HepG2 (cell line): ENCODE measurements at regions not wholly inside any gene's neighbourhood (a gene's known extent, or its start where the extent isn't known, plus 50 kb on each side); places are given as distances from the start of the nearest gene placed in this dataset.

ENCODE experiments used
- ATAC-seq: fragments of 200-7000 bp; cut with Tn5 transposase; 3 replicates; pipeline ENCODE4 v1.9.1; 2020; ENCODE audit warnings: mild to moderate bottlenecking, moderate library complexity
- BruUV-seq: library from RNA; stranded (reverse); fragments of 400-500 nt; replicated peaks from 2 replicates; lab custom pipeline; 2021; lab: Mats Ljungman, UMichigan
- CTCF ChIA-PET: fragments of 300-600 bp; formaldehyde crosslinking; extraction: SDS; loops from one replicate; lab custom pipeline; 2021; ENCODE audit warnings: low total read pairs, inconsistent platforms, low intra/inter-chr PET ratio; lab: Yijun Ruan, JAX
- POLR2A ChIA-PET: fragments of 350-600 bp; sonication (Branson Sonifier 250); formaldehyde crosslinking; loops from one replicate; lab custom pipeline; 2020; ENCODE audit warnings: antibody characterized with exemption, inconsistent platforms; lab: Yijun Ruan, JAX
- DNase-seq: peaks from one replicate; pipeline ENCODE4 v3.0.0-alpha.2; 2015; ENCODE audit warnings: low spot score
- FAIRE-seq: peaks from 3 replicates; lab custom pipeline; 2011; peaks lifted over from hg19 to GRCh38; lab: Jason Lieb, UNC
- H2AFZ ChIP-seq: one replicate; pipeline ENCODE4 v1.6.1; 2011; ENCODE audit warnings: low read length, inconsistent platforms
- H3K27ac ChIP-seq: fragments of 300-600 bp; 3 replicates; pipeline ENCODE4 v1.8.0; 2011; ENCODE audit warnings: mixed run types, mild to moderate bottlenecking, mixed read lengths, low read length, inconsistent platforms; ENCODE audit not compliant: insufficient read depth; ENCODE audit errors: extremely low read length
- H3K27me3 ChIP-seq, 2 experiments: fragments of 200-600 bp in 1 of 2; 2 replicates in 1 of 2; 3 replicates in 1 of 2; pipeline versions ENCODE4 v1.6.0 to v1.8.0; 2011; ENCODE audit warnings: low read length in 2 of 2, mild to moderate bottlenecking in 2 of 2, moderate library complexity in 2 of 2, inconsistent platforms in 1 of 2; ENCODE audit not compliant: insufficient read depth in 2 of 2, control insufficient read depth in 1 of 2
- H3K36me3 ChIP-seq, 2 experiments: fragments of 200-600 bp in 1 of 2; replicated peaks in 1 of 2; 2 replicates in 1 of 2; 3 replicates in 1 of 2; pipeline versions ENCODE4 v1.5.1 to v1.8.0; 2011; ENCODE audit warnings: low read length in 2 of 2, inconsistent platforms in 1 of 2; ENCODE audit not compliant: insufficient read depth in 2 of 2, control insufficient read depth in 1 of 2
- H3K4me1 ChIP-seq: 2 replicates; pipeline ENCODE4 v1.5.1; 2012; ENCODE audit warnings: low read length, inconsistent platforms; ENCODE audit not compliant: insufficient read depth
- H3K4me2 ChIP-seq: 2 replicates; pipeline ENCODE4 v1.6.0; 2011; ENCODE audit warnings: low read depth, low read length, inconsistent platforms
- H3K4me3 ChIP-seq, 3 experiments: fragments of 200-600 bp in 1 of 3; sonication (generic), shearing (Covaris generic) in 1 of 3; replicated peaks in 1 of 3; 2 replicates each; pipeline ENCODE4 v1.5.1; 2011 to 2016; ENCODE audit warnings: low read length in 3 of 3, inconsistent platforms in 2 of 3, low read depth in 2 of 3, mild to moderate bottlenecking in 2 of 3, control low read depth in 1 of 3, mixed read lengths in 1 of 3; ENCODE audit not compliant: insufficient read depth in 1 of 3
- H3K79me2 ChIP-seq: one replicate; pipeline ENCODE4 v1.6.1; 2011; ENCODE audit warnings: low read length, inconsistent platforms; ENCODE audit not compliant: insufficient read depth
- H3K9ac ChIP-seq: 2 replicates; pipeline ENCODE4 v1.6.0; 2011; ENCODE audit warnings: mild to moderate bottlenecking, low read depth, low read length, inconsistent platforms; ENCODE audit not compliant: insufficient read depth
- H3K9me3 ChIP-seq: 2 replicates; pipeline ENCODE4 v1.5.1; 2012; ENCODE audit warnings: mild to moderate bottlenecking, low read length
- H4K20me1 ChIP-seq: 2 replicates; pipeline ENCODE4 v1.6.0; 2011; ENCODE audit warnings: inconsistent platforms, mild to moderate bottlenecking, low read length, moderate library complexity; ENCODE audit not compliant: insufficient read depth
- ATF3 ChIP-seq: sonication (generic); formaldehyde crosslinking; IDR thresholded peaks from 2 replicates; pipeline ENCODE4 v1.4.0; 2020; ENCODE audit warnings: missing genetic modification reagents
- MEF2D ChIP-seq: sonication (generic); formaldehyde crosslinking; IDR thresholded peaks from 2 replicates; pipeline ENCODE4 v1.5.1; 2020; ENCODE audit warnings: mild to moderate bottlenecking, missing genetic modification reagents
- MTF1 ChIP-seq: sonication (generic); formaldehyde crosslinking; IDR thresholded peaks from 2 replicates; pipeline ENCODE4 v1.5.0; 2020; ENCODE audit warnings: missing genetic modification reagents
- MXD1 ChIP-seq: sonication (generic); formaldehyde crosslinking; IDR thresholded peaks from 2 replicates; pipeline ENCODE4 v1.4.0; 2020; ENCODE audit warnings: mild to moderate bottlenecking, missing genetic modification reagents
- MXI1 ChIP-seq: IDR thresholded peaks from 3 replicates; pipeline ENCODE4 v1.6.1; 2012; ENCODE audit warnings: low read depth, low read length, inconsistent platforms, borderline replicate concordance
- NPAS2 ChIP-seq: sonication (generic); formaldehyde crosslinking; IDR thresholded peaks from 2 replicates; pipeline ENCODE4 v1.8.0; 2022; ENCODE audit warnings: mild to moderate bottlenecking, missing genetic modification reagents, borderline replicate concordance
- NR3C1 ChIP-seq: sonication (generic); formaldehyde crosslinking; IDR thresholded peaks from 2 replicates; pipeline ENCODE4 v1.4.0; 2020; ENCODE audit warnings: missing genetic modification reagents
- RAD21 ChIP-seq: fragments of 450-650 bp; formaldehyde crosslinking; IDR thresholded peaks from 2 replicates; pipeline ENCODE4 v1.5.0; 2020; ENCODE audit warnings: mild to moderate bottlenecking
- REPIN1 ChIP-seq: sonication (generic); formaldehyde crosslinking; IDR thresholded peaks from 2 replicates; pipeline ENCODE4 v1.8.0; 2022; ENCODE audit warnings: missing genetic modification reagents, low read depth, mild to moderate bottlenecking, borderline replicate concordance
- RERE ChIP-seq: IDR thresholded peaks from 2 replicates; pipeline ENCODE4 v1.6.1; 2016; ENCODE audit warnings: low read depth, missing genetic modification reagents, missing compliant biosample characterization
- U2AF2 ChIP-seq: fragments of 200-400 bp; formaldehyde crosslinking; IDR thresholded peaks from 2 replicates; pipeline ENCODE4 v1.6.1; 2017; ENCODE audit warnings: low read depth, mild to moderate bottlenecking, low read length
- ZBTB8A ChIP-seq: sonication (generic); formaldehyde crosslinking; IDR thresholded peaks from 2 replicates; pipeline ENCODE4 v1.4.0; 2020; ENCODE audit warnings: mild to moderate bottlenecking, low read depth, missing genetic modification reagents, borderline replicate concordance
- ZFP82 ChIP-seq: sonication (generic); formaldehyde crosslinking; IDR thresholded peaks from 2 replicates; pipeline ENCODE4 v1.5.1; 2020; ENCODE audit warnings: mild to moderate bottlenecking, missing genetic modification reagents, borderline replicate concordance
- ZNF660 ChIP-seq: sonication (generic); formaldehyde crosslinking; IDR thresholded peaks from 2 replicates; pipeline ENCODE4 v1.5.1; 2020; ENCODE audit warnings: mild to moderate bottlenecking, low read depth, missing genetic modification reagents, borderline replicate concordance
- ZNF75D ChIP-seq: sonication (generic); formaldehyde crosslinking; IDR thresholded peaks from 2 replicates; pipeline ENCODE4 v1.8.1; 2023; ENCODE audit warnings: missing genetic modification reagents, mild to moderate bottlenecking, borderline replicate concordance
- ZNF790 ChIP-seq: sonication (generic); formaldehyde crosslinking; IDR thresholded peaks from 2 replicates; pipeline ENCODE4 v1.8.0; 2022; ENCODE audit warnings: missing genetic modification reagents, mild to moderate bottlenecking, borderline replicate concordance
- WGBS: methylation state at CpG from one replicate; pipeline ENCODE4 v1.1.6; 2017; ENCODE audit warnings: low lambda C conversion rate; 5-methylcytosine and 5-hydroxymethylcytosine counted together
- in situ Hi-C: cut with HindIII; loops from 2 replicates; pipeline ENCODE4 v1.10.0; 2017; ENCODE audit warnings: low pct_unique_long_range_greater_than_20kb; ENCODE audit not compliant: extremely low pct_ligation_motif_present
- intact Hi-C: fragments of 100-400 bp; cut with micrococcal nuclease; formaldehyde crosslinking; loops from one replicate; pipeline ENCODE4 v1.10.0; 2022; ENCODE audit not compliant: unreplicated experiment
- TF ChIP-seq, protein P1 (sequence below): sonication (generic); formaldehyde crosslinking; IDR thresholded peaks from 2 replicates; pipeline ENCODE4 v1.5.1; 2020; ENCODE audit warnings: mild to moderate bottlenecking, missing genetic modification reagents

DNA sequence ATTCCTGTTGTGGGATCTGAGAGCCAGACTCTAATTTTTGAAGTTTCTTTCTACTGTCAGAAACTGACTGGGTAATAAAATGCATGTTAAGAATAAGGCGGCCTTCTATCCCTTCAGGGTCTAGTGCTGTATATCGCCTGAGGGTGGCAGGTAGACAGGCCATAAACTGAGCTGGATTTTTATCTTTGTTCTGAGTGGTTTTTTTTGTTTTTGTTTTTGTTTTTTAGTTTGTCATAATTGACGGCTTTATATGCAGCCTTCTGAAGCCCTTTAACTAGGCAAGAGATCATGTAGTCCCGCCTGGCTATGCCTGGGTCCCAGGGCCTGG is 747.7 kb upstream of the ADGRB3 start:
- Histone ChIP-seq H3K4me3 (no peak overlapping the region), H3K9me3 (peaks cover 65% of the 10 kb centered on the region), H3K9ac (no peak overlapping the region), H3K4me2 (no peak overlapping the region), H4K20me1 (no peaks in the 10 kb centered on the region), H3K27me3 (no peaks in the 10 kb centered on the region; a peak in 1 of 5 replicates), H3K79me2 (no peaks in the 10 kb centered on the region), H2AFZ (no peak overlapping the region), H3K4me1 (no peaks in the 10 kb centered on the region), H3K27ac (no peak overlapping the region), H3K36me3 (no peaks in the 10 kb centered on the region)
- POLR2A ChIA-PET: no interaction called here
- ATAC-seq (no peak), FAIRE-seq (no peak), DNase-seq (no peak)
- in situ Hi-C loops (no loop called here), intact Hi-C loops (no loop called here)
- WGBS: 57% methylated on average over 4 of the region's 4 CpGs
- no TSS peak for BruUV-seq
- CTCF ChIA-PET: no interaction called here
- TF ChIP-seq NPAS2 (CRISPR knock-in tag): no peak
- TF ChIP-seq ZFP82: no peak
- TF ChIP-seq NR3C1 (CRISPR knock-in tag): no peak
- no peak for TF ChIP-seq RERE (CRISPR knock-in tag)
- no peak for TF ChIP-seq MXD1 (CRISPR knock-in tag)
- no peak for TF ChIP-seq MTF1
- TF ChIP-seq ZNF75D (CRISPR knock-in tag): no peak
- TF ChIP-seq ZBTB8A (CRISPR knock-in tag): no peak
- TF ChIP-seq ZNF660 (CRISPR knock-in tag): no peak
- TF ChIP-seq, protein P1, sequence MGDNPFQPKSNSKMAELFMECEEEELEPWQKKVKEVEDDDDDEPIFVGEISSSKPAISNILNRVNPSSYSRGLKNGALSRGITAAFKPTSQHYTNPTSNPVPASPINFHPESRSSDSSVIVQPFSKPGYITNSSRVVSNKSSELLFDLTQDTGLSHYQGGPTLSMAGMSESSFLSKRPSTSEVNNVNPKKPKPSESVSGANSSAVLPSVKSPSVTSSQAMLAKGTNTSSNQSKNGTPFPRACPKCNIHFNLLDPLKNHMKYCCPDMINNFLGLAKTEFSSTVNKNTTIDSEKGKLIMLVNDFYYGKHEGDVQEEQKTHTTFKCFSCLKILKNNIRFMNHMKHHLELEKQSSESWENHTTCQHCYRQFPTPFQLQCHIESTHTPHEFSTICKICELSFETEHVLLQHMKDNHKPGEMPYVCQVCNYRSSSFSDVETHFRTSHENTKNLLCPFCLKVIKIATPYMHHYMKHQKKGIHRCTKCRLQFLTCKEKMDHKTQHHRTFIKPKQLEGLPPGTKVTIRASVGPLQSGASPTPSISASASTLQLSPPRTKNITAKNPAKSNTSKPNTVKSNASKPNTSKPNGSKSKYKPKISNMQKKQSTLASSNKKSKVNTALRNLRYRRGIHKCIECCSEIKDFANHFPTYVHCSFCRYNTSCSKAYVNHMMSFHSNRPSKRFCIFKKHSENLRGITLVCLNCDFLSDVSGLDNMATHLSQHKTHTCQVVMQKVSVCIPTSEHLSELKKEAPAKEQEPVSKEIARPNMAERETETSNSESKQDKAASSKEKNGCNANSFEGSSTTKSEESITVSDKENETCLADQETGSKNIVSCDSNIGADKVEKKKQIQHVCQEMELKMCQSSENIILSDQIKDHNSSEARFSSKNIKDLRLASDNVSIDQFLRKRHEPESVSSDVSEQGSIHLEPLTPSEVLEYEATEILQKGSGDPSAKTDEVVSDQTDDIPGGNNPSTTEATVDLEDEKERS: no peak
- no peak for TF ChIP-seq MEF2D (CRISPR knock-in tag)
- no peak for TF ChIP-seq ZNF790
- TF ChIP-seq REPIN1 (CRISPR knock-in tag): no peak
- TF ChIP-seq ATF3: no peak
- no peak for TF ChIP-seq RAD21 (CRISPR knock-in tag)
- no peak for TF ChIP-seq U2AF2
- TF ChIP-seq MXI1: no peak
